Upper lobe of left lung (tissue), 6 donors: ENCODE measurements at regions not wholly inside any gene's neighbourhood (a gene's known extent, or its start where the extent isn't known, plus 50 kb on each side); places are given as distances from the start of the nearest gene placed in this dataset.
A peak's percentile ranks its signal among the peaks of the same experiment; 100 is the strongest.

Experiments
- ATAC-seq, 2 donors: fragments of 200-7000 bp; cut with Tn5 transposase; one replicate each; pipeline ENCODE4 v1.9.1; 2022; ENCODE audit warnings: mild to moderate bottlenecking in 2 of 2, moderate library complexity in 2 of 2; ENCODE audit not compliant: low FRiP score in 2 of 2
- DNase-seq, 2 donors: peaks; one replicate each; pipeline ENCODE4 v3.0.0-alpha.2; 2019 to 2020
- H3K27ac ChIP-seq, 4 donors: fragments of 200-600 bp; sonication (generic); one replicate each; pipeline ENCODE4 v1.5.1; 2016 to 2019
- H3K27me3 ChIP-seq, 4 donors: fragments of 200-600 bp; sonication (generic); one replicate each; pipeline ENCODE4 v1.5.1; 2017 to 2019
- H3K36me3 ChIP-seq, 4 donors: fragments of 200-600 bp; sonication (generic); one replicate each; pipeline ENCODE4 v1.5.1; 2016 to 2019
- H3K4me1 ChIP-seq, 4 donors: fragments of 200-600 bp; sonication (generic); one replicate each; pipeline ENCODE4 v1.5.1; 2018 to 2019
- H3K4me3 ChIP-seq, 4 donors: fragments of 200-600 bp; sonication (generic); one replicate each; pipeline ENCODE4 v1.5.1; 2017 to 2019; ENCODE audit warnings: mild to moderate bottlenecking in 2 of 4, moderate library complexity in 1 of 4
- H3K9me3 ChIP-seq, 4 donors: fragments of 200-600 bp; sonication (generic); one replicate each; pipeline ENCODE4 v1.5.1; 2018 to 2019
- CTCF ChIP-seq, 6 experiments: fragments of 450-650 bp in 4 of 6; fragments of 200-600 bp in 2 of 6; sonication (generic) in 2 of 6; IDR thresholded peaks; one replicate each; pipeline ENCODE4 v1.5.1; 2016 to 2019; ENCODE audit warnings: antibody characterized with exemption in 6 of 6
- EP300 ChIP-seq, 4 donors: sonication (generic); formaldehyde crosslinking; IDR thresholded peaks; one replicate each; pipeline ENCODE4 v1.5.1; 2017; ENCODE audit warnings: antibody characterized with exemption in 4 of 4, control low read depth in 2 of 4
- POLR2A ChIP-seq, 4 donors: fragments of 450-650 bp; IDR thresholded peaks; one replicate each; pipeline ENCODE4 v1.5.1; 2016 to 2017; ENCODE audit warnings: antibody characterized with exemption in 4 of 4, mild to moderate bottlenecking in 2 of 4
- POLR2AphosphoS5 ChIP-seq, 2 donors: sonication (generic); formaldehyde crosslinking; IDR thresholded peaks; one replicate each; pipeline ENCODE4 v1.5.1; 2017; ENCODE audit warnings: antibody characterized with exemption in 2 of 2
- WGBS, 2 donors: methylation state at CpG; one replicate each; pipeline ENCODE4 v1.1.5; 2017 to 2018; 5-methylcytosine and 5-hydroxymethylcytosine counted together
- donor health status: DM: no; HTN: no; CAD: no; lungs with moderate emphysema.
- donor health status: DM: no; HTN: yes; CAD: no; lungs with severe emphysema.

GRCh38 chr6:5906842-5907241 is 99.9 kb downstream of the NRN1 start:
- ATAC-seq, result no peak
- Histone ChIP-seq H3K4me1 (peaks cover 0 to 4% (median 0%) of the 10 kb centered on the region in 4 donors), H3K27ac (no peak overlapping the region), H3K9me3 (no peaks in the 10 kb centered on the region), H3K36me3 (no peaks in the 10 kb centered on the region), H3K4me3 (no peak overlapping the region), H3K27me3 (no peaks in the 10 kb centered on the region)
- TF ChIP-seq CTCF (IDR thresholded peaks at IDR 0.05), result no peak
- no peak for TF ChIP-seq POLR2AphosphoS5 (IDR thresholded peaks at IDR 0.05)
- TF ChIP-seq EP300 (IDR thresholded peaks at IDR 0.05), result no peak
- no peak for TF ChIP-seq POLR2A (IDR thresholded peaks at IDR 0.05)
- 89 to 100% methylated on average over 1 of the region's 1 CpG for WGBS, 2 donors
- DNase-seq, result no peak

- H3K9me3 ChIP-seq, result no peaks in the 10 kb centered on the region
- DNase-seq (no peak), ATAC-seq (no peak)
- peaks cover 0 to 4% (median 0%) of the 10 kb centered on the region in 4 donors for H3K4me1 ChIP-seq
- H3K27me3 ChIP-seq, result no peaks in the 10 kb centered on the region
- no peak overlapping the region for H3K4me3 ChIP-seq
- H3K36me3 ChIP-seq, result no peaks in the 10 kb centered on the region
- WGBS, 2 donors, result 79 to 96% methylated on average over 1 of the region's 1 CpG
- H3K27ac ChIP-seq, result no peak overlapping the region
- TF ChIP-seq POLR2AphosphoS5 (IDR thresholded peaks at IDR 0.05) (no peak), EP300 (IDR thresholded peaks at IDR 0.05) (no peak), POLR2A (IDR thresholded peaks at IDR 0.05) (no peak), CTCF (IDR thresholded peaks at IDR 0.05) (no peak)
Observed at GRCh38 chr6:5906340-5906670, 100.4 kb downstream of the NRN1 start.

- DNase-seq, result peak; percentile 6 to 39
- no peak overlapping the region for H3K27ac ChIP-seq
- TF ChIP-seq POLR2AphosphoS5 (IDR thresholded peaks at IDR 0.05) (peak in 1 of 2 donors; percentile 45), POLR2A (IDR thresholded peaks at IDR 0.05) (no peak)
- no peaks in the 10 kb centered on the region for H3K27me3 ChIP-seq
- ATAC-seq, result peak; percentile 66 to 93
- WGBS, 2 donors, result 72 to 82% methylated on average over 15 to 18 of the region's 18 CpGs
- no peaks in the 10 kb centered on the region for H3K36me3 ChIP-seq
- H3K4me1 ChIP-seq, result peaks cover 0 to 4% (median 0%) of the 10 kb centered on the region in 4 donors
- H3K9me3 ChIP-seq, result no peaks in the 10 kb centered on the region
- H3K4me3 ChIP-seq, result no peak overlapping the region
Observed at GRCh38 chr6:5905431-5906339, 101.0 kb downstream of the NRN1 start.

GRCh38 chr6:5904532-5904931 is 102.2 kb downstream of the NRN1 start:
- no peaks in the 10 kb centered on the region for H3K36me3 ChIP-seq
- 69 to 73% methylated on average over 4 of the region's 4 CpGs for WGBS, 2 donors
- ATAC-seq (no peak), DNase-seq (no peak)
- H3K27me3 ChIP-seq, result no peaks in the 10 kb centered on the region
- H3K4me3 ChIP-seq, result no peak overlapping the region
- H3K9me3 ChIP-seq, result no peaks in the 10 kb centered on the region
- peaks cover 0 to 4% (median 0%) of the 10 kb centered on the region in 4 donors for H3K4me1 ChIP-seq
- H3K27ac ChIP-seq, result no peak overlapping the region
- TF ChIP-seq CTCF (IDR thresholded peaks at IDR 0.05) (no peak), EP300 (IDR thresholded peaks at IDR 0.05) (no peak), POLR2AphosphoS5 (IDR thresholded peaks at IDR 0.05) (no peak), POLR2A (IDR thresholded peaks at IDR 0.05) (no peak)

GRCh38 chr6:5899216-5900045 is 107.3 kb downstream of the NRN1 start:
- WGBS, 2 donors, result 87 to 94% methylated on average over 2 to 4 of the region's 4 CpGs
- ATAC-seq, result no peak

More at GRCh38 chr6:5899216-5900045, 107.3 kb downstream of the NRN1 start:
- Histone ChIP-seq H3K4me1 (no peaks in the 10 kb centered on the region), H3K4me3 (no peak overlapping the region), H3K27ac (no peak overlapping the region), H3K36me3 (no peaks in the 10 kb centered on the region), H3K27me3 (no peaks in the 10 kb centered on the region), H3K9me3 (no peaks in the 10 kb centered on the region)
- no peak for DNase-seq
- TF ChIP-seq EP300 (IDR thresholded peaks at IDR 0.05) (no peak), CTCF (IDR thresholded peaks at IDR 0.05) (no peak), POLR2A (IDR thresholded peaks at IDR 0.05) (no peak), POLR2AphosphoS5 (IDR thresholded peaks at IDR 0.05) (no peak)
